ENCODE measurements at regions not wholly inside any gene's neighbourhood (a gene's known extent, or its start where the extent isn't known, plus 50 kb on each side); places are given as distances from the start of the nearest gene placed in this dataset.

- no peak for DNase-seq
Observed at GRCh38 chr1:65486613-65487012, 66.1 kb downstream of the LEPR start.

- DNase-seq: no peak
Observed at GRCh38 chr1:65489481-65489880, 69.0 kb downstream of the LEPR start.

GRCh38 chr1:65490231-65491009, 70.0 kb downstream of the LEPR start:
- DNase-seq: no peak

- DNase-seq: no peak
Observed at GRCh38 chr1:65491472-65491871, 71.0 kb downstream of the LEPR start.

- no peak for DNase-seq
Observed at GRCh38 chr1:65493802-65494201, 73.3 kb downstream of the LEPR start.

- no peak for DNase-seq
Observed at GRCh38 chr1:65494671-65495070, 74.2 kb downstream of the LEPR start.

GRCh38 chr1:65495137-65495536, 74.7 kb downstream of the LEPR start:
- no peak for DNase-seq

- DNase-seq: no peak
Observed at GRCh38 chr1:65497256-65497830, 76.9 kb downstream of the LEPR start.

- DNase-seq: no peak
Observed at GRCh38 chr1:65503427-65503826, 83.0 kb downstream of the LEPR start.

GRCh38 chr1:65504263-65504662, 83.8 kb downstream of the LEPR start:
- no peak for DNase-seq

- DNase-seq: no peak
Observed at GRCh38 chr1:65505547-65506300, 85.3 kb downstream of the LEPR start.

- DNase-seq: no peak
Observed at GRCh38 chr1:65508051-65508450, 87.6 kb downstream of the LEPR start.

GRCh38 chr1:65509912-65510680, 89.6 kb downstream of the LEPR start:
- DNase-seq: no peak

GRCh38 chr1:65510961-65511360, 90.5 kb downstream of the LEPR start:
- no peak for DNase-seq

- no peak for DNase-seq
Observed at GRCh38 chr1:65512383-65512782, 91.9 kb downstream of the LEPR start.

GRCh38 chr1:65512967-65513780, 92.7 kb downstream of the LEPR start:
- DNase-seq: no peak

- DNase-seq: no peak
Observed at GRCh38 chr1:65514041-65514440, 93.6 kb downstream of the LEPR start.

GRCh38 chr1:65524931-65525265, 104.4 kb downstream of the LEPR start:
- no peak for DNase-seq

GRCh38 chr1:65525266-65526048, 105.0 kb downstream of the LEPR start:
- DNase-seq: no peak

- no peak for DNase-seq
Observed at GRCh38 chr1:65526049-65526556, 105.6 kb downstream of the LEPR start.

GRCh38 chr1:65527190-65527589, 106.7 kb downstream of the LEPR start:
- DNase-seq: no peak

All from activated CD4-positive, alpha-beta T cell treated with anti-CD3 and anti-CD28 coated beads, Interleukin-10, Interleukin-2, amounts not matched to agents 100 ng/mL and 50 ng/mL, durations not matched to agents 16 hours and 8 hours (primary cell).